ENCODE measurements at regions not wholly inside any gene's neighbourhood (a gene's known extent, or its start where the extent isn't known, plus 50 kb on each side); places are given as distances from the start of the nearest gene placed in this dataset.

- TF ChIP-seq CTCF (IDR thresholded peaks at IDR 0.05; ENCODE audit: insufficient read depth, low read length, poor library complexity, severe bottlenecking) (no peak), EZH2phosphoT487 (conservative IDR thresholded peaks at IDR 0.05; ENCODE audit: low read length) (no peak)
Observed at GRCh38 chr14:62301080-62301479, 538.9 kb downstream of the SNAPC1 start.

All from SU-DHL-6 (cell line).